Left ventricle myocardium superior (tissue), 1 donor: ENCODE measurements at regions not wholly inside any gene's neighbourhood (a gene's known extent, or its start where the extent isn't known, plus 50 kb on each side); places are given as distances from the start of the nearest gene placed in this dataset.

Experiments used
- ATAC-seq: fragments of 200-7000 bp; cut with Tn5 transposase; one replicate; pipeline ENCODE4 v1.9.1; 2020; ENCODE audit warnings: mild to moderate bottlenecking, moderate library complexity
- DNase-seq: peaks from one replicate; pipeline ENCODE4 v3.0.0-alpha.2; 2020
- intact Hi-C: fragments of 100-400 bp; cut with micrococcal nuclease; formaldehyde crosslinking; loops from one replicate; pipeline ENCODE4 v1.11.0; 2022
- donor health status: DM: no; HTN: yes; CAD: no; lungs with severe emphysema.

DNA sequence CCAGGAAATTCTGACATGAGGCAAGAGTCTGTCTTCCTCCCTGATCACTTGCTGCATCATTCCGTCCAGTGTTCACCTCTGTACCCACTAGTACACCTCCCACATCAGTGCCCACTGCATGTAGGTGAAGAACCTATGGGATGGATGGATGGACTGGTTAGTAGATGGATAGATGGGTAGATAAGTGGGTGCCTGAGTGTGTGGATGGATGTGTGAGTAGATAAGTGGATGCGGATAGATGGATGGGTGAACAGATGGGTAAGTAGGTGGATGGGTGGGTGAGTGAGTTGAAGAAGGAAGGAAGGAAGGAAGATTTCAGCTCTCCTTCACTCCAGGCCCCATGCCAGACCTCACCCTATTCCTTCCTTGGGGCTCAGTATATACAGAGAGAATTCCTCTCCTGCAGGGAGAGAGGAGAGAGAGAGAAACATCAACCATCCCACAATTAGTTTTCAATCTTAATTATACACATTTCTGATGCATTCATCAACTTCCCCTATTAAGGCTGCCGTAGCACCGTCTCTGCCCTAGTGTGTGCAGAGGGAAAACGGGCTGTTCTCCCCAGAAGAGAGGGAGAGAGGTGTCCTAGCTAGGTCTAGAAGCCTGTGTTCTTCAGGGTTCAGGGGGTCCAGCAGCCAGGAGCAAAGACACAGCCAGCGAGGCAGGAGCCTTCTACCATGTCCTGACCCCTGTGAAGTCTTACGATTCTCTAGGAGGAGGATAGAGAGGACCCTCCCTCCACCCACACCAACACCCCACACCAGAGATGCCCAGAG, 125.3 kb downstream of the BUD13 start:
- no peak for ATAC-seq
- intact Hi-C loops: no loop called here
- no peak for DNase-seq

DNA sequence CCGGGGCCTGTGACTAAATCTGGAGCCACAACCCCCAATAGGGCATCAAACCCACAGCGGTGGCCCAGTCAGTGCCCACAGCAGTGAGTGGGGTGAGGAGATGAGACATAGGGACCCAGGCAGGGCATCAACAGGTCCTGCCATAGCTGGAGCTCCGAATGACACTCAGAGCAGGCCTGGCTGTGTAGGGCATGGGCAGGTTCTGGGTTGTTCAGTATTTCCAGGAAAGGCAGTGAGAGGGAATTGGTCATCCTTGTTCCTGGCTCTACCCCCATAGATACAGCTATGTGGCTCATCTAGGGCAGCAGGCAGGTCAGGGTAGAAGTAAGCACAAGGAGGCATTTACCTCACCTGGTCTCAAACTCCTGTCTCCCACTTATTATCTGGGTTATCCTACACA, 126.6 kb downstream of the BUD13 start:
- ATAC-seq (no peak), DNase-seq (no peak)
- intact Hi-C loops: no loop called here

DNA sequence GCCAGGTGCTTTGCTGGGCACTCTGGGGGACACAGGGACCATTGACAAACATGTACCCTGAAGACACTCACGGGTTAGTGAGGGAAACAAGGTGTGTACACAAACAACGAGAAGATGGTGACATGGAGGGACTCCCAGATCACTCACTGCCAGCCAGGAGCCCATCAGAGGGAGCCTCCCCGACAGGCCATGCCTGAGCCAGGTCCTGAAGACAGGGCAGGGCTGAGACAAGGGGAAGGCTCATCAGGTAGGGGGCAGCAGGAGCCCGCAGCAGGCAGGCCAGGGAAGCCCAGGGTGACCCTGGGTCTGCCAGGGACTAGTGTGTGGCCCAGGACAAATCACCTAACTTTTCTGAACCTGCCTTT, 127.9 kb downstream of the BUD13 start:
- no peak for ATAC-seq
- intact Hi-C loops: no loop called here

DNA sequence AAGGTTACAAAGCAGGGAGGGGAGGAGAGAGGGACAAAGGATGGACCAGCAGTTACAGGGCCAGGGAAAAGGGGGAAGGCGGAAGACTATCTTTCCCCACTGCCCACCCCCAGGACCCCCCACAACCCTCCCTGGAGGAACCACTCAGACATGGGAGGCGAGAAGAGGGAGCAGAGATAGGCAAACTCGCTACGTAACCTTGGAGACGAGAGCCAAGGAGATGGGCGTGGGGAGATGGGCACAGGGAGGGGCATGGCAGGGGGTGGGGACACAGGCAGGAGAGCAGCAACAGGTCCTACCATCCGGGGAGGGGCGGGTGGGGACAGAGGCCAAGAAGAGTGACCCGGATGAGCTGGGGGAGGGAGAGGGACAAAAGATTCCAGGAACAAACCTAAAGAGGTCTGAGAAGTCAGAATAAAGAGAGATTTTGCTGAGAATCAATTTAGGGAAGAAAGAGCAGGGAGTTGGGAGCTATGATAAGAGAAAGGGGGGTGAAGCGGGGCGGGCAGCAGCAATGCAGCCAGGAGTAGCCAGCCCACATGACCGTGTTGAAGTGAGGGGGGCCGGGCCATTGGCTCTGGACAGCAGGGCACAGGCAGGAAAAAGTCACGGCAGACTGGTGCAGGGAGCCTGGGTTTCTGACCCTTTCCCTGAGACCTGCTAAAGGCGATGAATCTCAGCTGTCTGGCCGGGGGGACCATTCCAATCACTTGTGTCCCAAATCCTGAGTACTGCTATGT, 128.4 kb downstream of the BUD13 start:
- intact Hi-C loops: no loop called here
- no peak for DNase-seq
- no peak for ATAC-seq

More for the DNA sequence above, 127.9 kb downstream of the BUD13 start:
- no peak for DNase-seq

DNA sequence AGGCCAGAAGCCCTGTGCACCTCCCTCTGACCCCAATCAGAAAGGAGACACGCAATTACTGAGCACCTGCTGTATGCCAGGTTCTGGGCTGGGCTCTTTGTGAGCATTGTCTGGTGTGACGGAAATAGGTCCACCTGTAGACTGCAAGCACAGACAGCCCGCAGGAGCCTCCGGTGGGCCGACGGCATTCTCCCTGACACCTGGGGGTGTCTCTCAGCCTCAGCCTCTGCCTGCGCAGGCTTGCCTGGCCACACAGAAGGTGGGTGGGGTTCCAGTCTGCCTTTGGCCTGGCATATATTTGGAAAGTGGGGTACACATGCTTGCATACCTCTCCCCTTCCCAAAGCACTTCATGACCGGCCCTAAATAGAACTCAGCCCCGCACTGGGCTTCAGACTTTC, 129.3 kb downstream of the BUD13 start:
- no peak for ATAC-seq
- intact Hi-C loops: no loop called here
- DNase-seq: no peak

DNA sequence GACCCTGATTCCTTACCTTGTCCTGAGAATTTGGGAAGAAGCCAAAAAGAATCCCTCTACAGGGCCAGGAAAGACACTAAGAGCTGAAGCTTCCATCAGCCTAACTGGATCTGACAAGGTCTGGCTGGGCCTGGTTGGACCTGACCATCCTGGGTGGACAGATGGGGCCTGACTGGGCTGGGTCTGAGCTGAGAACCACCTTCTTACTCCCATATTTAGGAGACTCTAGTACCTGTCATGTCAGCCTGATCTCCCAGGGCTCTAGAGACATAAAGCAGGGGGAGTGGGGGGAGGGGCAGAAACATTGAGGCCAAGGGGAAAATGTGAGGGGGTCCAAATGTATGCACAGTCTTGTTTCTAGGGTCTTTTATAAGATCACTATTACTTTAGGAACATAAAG, 129.9 kb downstream of the BUD13 start:
- ATAC-seq (no peak), DNase-seq (no peak)
- intact Hi-C loops: no loop called here

DNA sequence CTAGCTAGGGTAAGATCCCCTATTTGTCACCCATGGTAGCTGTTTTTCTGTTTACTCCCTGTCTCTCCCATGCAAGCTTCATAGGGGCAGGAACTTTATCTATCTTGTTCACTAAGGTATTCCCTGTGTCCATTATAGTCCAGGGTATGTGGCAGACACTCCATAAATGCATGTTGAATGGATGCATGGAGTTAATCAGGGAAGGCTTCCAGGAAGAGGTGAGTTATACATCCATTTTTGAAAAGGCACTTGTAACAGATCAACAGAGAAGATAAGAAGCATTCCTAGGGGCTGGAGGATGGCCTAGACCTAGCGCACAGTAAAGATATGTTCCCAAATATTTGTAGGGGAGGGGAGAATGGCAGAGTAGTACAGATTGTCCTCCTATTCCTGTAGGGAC, 130.3 kb downstream of the BUD13 start:
- intact Hi-C loops: no loop called here
- ATAC-seq (no peak), DNase-seq (no peak)

DNA sequence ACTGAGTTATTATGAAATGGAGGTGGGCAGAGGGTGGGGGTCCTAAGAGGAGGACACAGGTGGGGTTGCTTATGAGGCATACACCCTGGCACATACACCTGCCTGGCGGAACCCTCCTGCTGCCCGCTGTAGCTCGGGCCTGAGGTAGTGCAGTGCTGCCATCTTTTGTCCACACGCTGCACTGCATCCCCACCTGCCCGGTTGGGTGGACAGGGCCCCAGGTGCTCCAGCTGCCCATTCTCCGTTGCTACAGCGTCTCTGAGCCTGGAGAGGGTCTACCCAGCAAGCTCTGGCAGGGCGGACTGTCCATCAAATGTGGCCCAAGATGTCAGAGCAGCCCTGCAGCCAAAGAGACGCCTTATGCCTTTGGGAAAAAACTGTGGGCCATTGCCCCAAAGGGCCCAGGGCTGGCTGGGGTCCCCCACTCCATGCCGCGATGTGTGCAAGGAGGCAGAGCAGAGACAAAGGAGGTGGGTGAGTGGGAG, 131.2 kb downstream of the BUD13 start:
- peak; percentile 80 for ATAC-seq
- DNase-seq: peak; percentile 67
- intact Hi-C loops: no loop called here

DNA sequence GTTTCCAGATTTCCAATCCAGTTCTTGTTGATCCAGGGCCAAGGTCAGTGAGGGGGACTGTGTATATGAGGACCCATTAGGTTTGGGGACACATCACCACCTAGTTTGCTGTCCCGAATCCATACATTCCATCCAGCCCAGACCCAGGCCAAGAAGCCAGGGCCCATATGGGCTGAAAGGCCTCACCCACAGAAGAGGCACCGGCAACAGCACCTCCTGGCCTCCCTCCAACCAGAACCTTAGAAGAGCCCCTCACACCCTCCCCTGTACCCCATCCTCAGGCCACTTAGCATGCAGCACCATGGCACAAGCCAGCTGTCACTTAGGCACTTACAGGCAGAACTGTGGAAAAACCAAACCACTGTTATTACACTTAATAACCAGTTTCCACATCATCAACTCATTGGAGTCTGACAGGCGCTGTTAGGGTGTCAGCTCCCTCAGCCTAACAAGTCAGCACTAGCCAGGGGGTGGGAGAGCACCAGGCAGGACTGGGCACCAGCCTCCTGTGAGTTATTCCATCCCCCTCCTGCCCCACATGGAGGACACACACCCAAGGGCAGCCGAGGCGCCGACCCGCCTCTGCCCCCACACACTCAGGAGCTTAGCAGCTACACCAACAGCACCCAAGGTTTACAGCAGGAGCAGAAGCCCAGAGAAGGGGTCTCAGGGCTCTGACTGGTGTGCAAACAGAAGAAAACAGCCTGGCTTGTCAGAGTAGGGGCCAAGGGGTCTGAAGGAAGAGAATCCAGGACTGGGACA, 132.0 kb downstream of the BUD13 start:
- intact Hi-C loops: no loop called here
- no peak for ATAC-seq
- DNase-seq: no peak

DNA sequence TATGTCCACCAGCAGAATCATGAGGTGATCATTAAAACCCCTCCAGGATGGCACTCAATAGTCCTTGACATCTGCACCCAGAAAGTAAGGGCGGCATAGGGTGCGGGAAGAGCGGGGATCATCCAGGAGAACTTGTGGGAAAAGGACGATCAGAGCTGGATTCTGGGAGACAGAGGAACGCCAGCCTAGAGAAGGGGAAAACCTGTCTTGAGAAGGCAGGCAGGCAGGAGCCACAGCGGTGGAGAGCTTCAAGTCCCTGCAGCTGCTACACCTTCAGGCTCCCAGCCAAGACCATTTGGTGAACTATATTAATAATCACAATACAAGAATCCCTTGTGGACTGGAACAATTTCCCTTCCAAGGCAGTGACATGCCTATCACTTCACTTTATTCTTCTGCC, 134.3 kb downstream of the BUD13 start:
- ATAC-seq (no peak), DNase-seq (no peak)
- intact Hi-C loops: no loop called here

DNA sequence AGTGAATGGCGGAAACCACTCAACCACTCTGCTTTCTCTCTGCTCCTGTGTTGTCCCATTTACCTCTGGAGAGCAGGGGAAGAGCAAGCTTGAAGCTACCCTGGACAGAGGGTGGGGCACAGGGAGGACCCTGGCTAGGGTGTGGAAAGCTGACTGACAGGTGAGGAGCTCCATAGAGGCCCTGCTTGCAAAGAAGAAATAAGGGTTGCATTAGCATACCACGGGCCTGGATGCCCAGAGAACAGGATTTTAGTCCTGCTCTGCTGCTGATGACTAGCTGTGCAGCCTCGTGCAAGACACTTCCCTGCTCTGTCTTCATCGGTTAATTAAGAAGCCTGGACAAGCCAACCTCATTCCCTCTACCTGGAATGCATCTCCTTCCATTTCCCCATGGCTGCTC, 135.0 kb downstream of the BUD13 start:
- DNase-seq (no peak), ATAC-seq (no peak)
- intact Hi-C loops: no loop called here

DNA sequence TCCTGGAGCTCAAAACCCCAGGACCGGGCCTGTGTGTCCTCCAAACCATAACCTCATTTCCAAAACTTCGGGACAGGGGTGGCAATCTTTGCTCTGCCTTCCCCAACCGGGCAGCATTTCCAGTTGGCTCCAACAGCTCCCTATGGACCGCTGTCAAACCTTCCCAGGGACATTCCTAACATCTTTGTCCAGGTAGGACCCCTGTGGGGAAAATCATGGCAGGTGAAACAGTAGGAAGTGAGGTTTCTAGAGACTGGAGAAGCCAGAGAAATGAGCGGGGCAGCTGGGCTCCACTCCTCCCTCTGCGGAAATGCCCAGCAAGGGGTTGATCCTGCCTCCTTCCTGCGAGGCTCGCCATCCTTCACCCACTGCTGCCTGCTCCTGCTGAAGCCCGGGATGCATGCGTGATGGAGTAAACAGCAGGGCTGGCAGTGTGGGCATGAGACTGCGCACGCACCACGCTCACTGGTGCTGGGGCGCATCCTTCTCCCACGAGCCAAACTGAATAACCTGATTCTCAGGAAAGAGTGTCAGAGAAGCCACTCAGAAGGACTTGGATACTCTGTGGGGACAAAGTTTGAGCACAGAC, 136.4 kb downstream of the BUD13 start:
- no peak for DNase-seq
- intact Hi-C loops: no loop called here

DNA sequence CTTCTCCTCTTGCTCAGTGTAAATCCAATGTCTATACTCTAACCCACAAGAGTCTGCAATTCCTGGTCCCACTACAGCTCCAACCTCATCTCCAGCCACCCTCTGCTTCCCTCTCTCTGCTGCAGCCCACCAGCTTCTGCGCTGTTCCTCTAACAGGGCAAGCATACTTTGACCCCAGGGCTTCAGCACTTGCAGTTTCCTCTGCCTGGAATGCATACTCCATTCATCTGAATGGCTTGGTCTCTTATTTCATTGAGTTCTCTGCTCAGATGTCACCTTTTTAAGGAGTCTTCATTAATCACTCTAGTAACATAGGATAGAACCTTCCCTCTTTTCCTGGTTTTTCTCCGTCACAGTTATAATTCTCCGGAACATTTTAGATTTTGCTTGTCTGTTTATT, 141.6 kb downstream of the BUD13 start:
- no peak for DNase-seq
- intact Hi-C loops: no loop called here
- ATAC-seq: no peak

More for the DNA sequence above, 136.4 kb downstream of the BUD13 start:
- ATAC-seq: no peak

DNA sequence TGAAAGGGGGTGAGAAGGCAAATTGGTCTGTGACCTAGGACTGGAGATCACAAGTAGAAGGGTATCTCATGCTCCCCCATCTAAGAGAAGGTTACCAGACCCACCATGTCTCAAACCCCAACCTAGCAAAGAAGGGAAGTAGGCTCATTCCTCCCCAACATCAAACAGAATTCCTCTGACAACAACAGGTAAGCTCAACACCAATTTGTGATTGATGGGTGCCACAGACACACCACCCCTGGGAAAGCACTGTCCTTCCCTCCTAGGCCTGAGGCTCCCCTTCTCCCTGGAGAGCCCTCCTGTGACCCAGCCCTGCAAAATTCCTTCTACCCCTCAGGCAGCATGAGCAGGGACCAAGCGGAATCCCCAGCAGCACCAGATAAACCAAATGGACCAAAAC, 154.3 kb downstream of the BUD13 start:
- intact Hi-C loops: no loop called here
- DNase-seq (no peak), ATAC-seq (no peak)

DNA sequence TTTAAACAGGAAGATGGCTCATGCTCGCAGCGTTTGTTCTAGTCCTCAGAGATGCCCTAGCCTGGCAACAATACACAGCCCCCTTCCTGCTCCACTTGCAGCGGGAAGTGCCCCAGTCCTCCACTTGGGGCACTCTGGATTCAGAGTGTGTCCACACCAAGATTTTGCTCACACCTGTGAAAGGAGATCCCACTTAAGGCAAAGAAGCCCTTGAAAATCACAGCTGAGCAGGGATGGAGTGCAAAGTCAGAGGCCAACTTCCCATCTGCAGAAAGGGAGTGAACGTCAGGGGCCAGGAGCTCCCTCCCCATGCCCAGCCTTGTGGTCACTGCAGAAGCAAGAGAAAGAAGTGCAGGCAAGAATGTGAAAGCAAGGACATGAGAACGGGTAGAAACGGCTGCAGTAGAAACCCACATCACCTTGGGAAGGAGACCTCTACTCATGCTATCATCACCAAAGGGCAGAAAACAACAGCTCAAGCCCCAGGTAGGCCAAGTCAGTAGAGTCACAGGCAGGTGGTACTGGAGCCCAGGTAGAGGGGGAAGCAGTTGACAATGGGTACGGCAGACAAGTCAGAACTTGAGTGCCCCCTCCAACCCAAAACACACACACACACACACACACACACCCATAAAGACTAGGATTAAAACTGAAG, 157.4 kb downstream of the BUD13 start:
- ATAC-seq: no peak
- DNase-seq: no peak

DNA sequence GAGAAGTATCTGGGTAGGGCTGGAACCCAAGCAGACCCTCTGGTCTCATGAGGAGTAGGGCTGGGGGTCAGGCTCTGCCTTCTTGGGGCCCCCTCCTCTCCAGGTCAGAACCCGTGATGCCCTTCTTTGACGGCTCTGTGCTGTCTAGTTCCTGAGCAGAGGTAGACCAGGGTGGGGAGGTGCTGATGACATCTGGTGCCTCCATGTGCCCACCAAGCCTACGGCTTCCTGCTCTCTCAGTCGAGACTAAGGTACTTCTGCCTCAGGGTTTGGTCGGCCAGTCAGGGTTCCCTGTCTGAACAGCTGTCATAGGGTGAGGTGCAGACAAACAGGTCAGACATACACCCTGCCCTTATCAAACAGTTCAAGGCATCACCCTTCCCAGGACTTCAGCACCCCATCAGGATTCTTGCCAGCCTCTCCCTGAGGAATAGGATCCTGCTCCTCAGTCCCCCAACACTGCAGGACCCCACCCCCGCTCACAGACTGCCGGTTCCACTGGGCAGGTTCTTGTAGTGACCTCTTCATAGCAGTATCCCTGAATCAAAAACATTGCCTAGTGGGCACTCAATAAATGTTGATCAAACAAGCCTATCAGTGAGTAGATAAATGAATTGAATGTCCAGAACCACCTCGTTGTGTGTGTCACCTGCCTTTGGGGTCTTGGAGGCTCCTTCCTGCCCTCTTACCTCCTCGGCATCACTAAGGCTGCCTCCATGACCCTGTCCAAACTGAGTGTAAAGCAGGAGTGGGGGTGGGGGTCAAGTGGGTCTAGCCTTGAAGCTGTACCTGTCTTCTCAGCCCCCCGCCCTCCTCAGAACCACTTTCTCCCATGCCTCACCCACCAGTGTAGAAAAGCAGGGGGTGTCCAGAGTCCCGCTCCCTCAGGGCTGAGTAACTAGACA, 158.2 kb downstream of the BUD13 start:
- intact Hi-C loops: no loop called here
- ATAC-seq (no peak), DNase-seq (no peak)

More for the DNA sequence above, 157.4 kb downstream of the BUD13 start:
- intact Hi-C loops: no loop called here

DNA sequence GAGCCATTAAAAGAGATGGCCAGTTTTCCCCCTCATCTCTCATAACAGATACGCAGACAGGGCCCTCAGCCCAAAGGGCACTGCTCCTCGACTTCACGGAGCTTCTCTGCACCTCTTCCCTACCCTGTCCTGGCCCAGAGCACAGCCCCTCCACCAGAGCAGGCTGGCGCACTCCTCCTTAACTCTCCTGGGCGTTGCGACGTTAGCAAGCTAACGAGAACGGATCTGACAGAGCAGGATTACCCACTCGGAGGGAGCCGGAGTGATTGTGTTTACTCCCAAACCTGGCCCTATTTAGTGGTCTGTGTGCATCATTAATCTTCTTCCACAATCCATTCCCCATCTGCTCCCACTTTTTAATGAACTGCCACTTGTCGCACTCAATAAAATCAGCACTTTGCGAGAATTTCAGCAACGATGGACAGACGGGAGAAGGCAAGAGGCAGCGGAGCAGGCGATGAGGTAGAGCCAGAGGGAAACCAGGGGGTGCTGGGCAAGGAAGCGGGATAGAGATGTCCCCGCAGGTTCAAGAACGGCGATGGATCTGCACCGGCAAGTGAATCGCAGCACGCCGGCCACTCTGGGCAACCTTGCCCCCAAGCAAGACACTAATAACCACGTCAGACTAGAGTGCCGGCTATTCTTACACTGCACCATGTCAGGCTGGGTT, 159.4 kb downstream of the BUD13 start:
- DNase-seq: no peak
- intact Hi-C loops: no loop called here
- ATAC-seq: no peak
